ENCODE measurements at regions not wholly inside any gene's neighbourhood (a gene's known extent, or its start where the extent isn't known, plus 50 kb on each side); places are given as distances from the start of the nearest gene placed in this dataset.
"Not testable (repeated sequence)": the region's sequence is repeated elsewhere in the genome, so short reads cannot be mapped to it uniquely, and the experiment has no call there.

DNA sequence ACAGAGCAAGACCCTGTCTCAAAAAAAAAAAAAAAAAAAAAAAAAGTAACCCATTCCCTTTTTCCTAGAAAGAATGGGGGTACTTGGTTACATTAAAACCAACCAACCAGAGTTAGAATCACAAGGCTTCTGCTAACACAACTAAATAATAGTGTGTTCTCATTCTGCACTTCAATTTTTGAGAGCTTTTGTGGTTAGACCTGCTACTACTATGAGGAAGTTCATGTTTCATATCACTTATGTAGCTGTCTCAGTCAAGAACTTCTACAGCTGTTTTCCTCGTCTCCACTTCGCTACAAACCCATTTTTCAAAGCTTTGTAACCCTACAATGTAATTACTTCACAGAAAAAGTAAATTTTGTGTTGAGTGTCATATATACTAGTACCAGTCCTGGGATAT is 58.3 kb downstream of the PDHA2 start:
- DNase-seq (ENCODE audit: low spot score), result no peak

DNA sequence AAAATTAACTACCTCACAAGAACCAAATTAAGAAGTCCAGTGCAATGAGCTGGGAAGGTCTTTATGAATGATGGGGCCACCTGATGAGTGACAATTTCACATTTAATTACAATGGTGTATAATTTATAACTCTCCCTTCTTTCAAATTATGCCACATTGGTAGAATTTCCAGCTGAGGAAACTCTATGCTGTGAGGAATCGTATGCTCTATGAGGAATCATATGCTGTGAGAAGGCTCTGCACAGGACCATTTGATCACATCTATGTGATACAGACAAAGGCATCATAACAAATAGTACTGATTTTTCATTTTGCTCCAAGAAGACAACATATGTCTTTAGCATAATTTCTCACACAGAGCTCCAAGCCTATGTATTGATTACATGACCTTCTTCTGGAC is 69.3 kb downstream of the PDHA2 start:
- no peak for DNase-seq (ENCODE audit: low spot score)

DNA sequence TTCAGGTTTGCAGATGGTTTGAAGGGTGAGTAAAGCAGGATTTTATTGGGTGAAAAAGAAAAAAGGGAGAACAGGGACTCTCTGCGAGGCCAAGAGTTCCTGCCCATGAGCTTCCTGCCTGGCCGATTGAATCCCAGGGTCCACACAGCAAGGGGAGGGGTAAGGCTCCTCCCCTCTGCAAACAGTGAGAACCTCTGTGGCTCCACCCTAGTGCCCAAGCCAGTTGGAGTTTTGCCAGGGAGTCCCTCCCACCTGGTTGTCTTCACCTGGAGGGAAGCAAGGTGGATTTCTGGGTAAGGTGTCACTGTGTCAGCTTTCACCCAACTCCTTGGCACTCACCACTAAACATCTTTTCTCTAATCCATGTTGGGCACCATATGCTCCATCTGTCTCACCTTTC is 70.9 kb downstream of the PDHA2 start:
- DNase-seq (ENCODE audit: low spot score), result no peak

DNA sequence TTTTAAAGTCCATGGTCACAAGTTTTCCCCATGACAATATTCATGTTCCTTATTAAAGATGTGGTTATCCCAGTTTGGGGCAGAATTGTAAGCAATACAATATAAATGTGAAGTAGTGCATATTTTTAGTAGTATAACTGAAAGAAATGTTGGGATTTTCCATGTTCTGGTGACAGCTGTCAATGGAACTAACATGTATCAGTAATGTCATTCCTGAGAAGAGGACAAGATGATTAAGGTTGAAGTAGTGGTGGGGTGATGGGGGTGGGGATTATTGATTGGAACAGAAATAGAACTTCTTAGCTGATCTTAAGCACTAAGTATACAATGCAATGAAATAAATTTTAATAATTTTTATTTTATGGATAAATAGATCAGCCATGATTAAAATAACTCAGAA is 81.6 kb downstream of the PDHA2 start:
- no peak for DNase-seq (ENCODE audit: low spot score)

DNA sequence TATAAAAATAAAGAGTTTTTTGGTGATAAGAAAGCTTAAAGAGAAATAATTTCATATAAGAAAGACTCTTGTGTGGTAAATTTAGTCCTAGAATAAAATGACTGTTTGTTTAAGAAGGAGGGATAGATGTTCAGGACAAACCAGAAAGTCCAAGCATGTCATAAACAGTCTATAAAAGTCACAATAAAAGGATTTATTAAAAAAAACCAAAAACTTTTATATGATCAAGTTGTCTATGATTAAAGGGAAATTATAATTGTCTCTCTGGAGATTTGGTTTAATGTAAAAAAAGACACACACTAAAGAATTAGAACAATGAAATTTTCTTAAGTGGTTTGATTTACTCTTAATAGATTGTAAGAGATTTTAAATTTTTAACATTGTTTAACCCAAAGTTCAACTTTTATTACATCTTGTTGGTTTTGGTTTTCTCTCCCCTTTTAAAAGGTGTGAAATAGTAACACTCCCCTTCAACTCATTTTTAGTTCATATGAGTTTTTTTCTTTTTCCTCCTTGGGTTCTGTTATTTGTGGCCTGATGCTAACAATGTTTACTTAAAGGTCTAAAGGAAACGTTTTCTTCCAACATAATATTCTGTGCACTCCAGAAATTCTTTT is 89.7 kb downstream of the PDHA2 start:
- no peak for DNase-seq (ENCODE audit: low spot score)

DNA sequence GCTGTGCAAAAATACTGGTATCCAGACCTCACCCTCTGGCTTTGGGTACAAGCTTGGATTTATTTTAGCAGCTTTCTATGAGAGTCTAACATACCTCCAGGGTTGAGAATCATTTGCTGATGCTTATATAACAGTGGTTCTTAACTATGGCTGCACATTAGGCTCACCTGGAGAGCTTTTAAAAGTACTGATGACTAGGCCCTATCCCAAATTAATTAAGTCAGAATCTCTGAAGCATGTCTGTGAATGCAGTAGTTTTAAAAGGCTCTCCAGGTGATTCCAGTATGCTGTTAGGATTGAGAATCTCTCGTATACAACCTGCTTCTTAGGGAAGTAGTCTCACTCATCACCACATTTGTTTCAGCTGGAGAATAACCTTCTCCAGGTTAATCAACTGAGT is 99.2 kb downstream of the PDHA2 start:
- no peak for DNase-seq (ENCODE audit: low spot score)

DNA sequence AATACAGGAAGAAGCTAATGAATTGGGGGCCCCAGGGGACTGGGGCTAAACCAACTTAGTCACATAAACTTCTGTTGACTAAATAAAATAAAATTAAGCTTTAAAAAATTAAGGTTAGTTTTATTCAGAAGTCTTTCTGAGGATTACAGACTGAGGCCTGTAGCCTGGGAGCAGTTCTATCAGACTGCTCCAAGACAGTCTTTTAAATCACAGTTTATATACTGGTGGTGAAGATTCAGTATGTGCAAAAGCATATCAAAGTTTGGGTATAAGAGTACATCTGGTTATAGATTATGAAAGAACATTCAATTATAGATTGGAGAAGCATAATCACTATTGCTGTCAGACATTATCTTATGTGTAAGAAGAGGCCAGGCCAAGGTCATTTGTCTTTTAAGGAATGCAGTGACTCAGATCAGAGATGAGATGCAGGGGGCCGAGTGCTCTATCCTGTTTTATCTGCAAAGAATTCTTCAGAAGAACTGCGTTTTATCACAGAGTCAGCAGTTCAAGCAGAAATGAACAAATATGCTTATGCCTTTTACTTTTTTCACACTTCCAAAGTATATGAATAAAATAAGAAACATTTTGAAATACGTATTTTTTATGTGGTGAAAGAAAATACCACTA is 109.4 kb downstream of the PDHA2 start:
- DNase-seq (ENCODE audit: low spot score), result no peak

DNA sequence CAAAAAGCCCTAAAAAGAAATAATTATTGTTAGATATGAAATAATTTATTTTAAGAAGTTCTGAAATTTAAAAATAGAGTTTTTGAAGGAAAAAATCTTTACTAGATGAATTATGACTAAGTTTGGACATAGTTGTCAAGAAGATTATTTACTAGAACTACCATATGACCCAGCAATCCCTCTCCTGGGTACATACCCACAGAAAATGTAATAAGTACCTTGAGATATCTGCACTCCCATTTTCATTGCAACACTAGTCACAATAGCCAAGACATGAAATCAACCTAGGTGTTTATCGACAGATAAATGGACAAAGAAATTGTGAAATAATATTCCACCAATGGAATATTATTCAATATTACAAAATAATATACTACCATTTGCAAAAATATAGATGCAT is 109.9 kb downstream of the PDHA2 start:
- no peak for DNase-seq (ENCODE audit: low spot score)

DNA sequence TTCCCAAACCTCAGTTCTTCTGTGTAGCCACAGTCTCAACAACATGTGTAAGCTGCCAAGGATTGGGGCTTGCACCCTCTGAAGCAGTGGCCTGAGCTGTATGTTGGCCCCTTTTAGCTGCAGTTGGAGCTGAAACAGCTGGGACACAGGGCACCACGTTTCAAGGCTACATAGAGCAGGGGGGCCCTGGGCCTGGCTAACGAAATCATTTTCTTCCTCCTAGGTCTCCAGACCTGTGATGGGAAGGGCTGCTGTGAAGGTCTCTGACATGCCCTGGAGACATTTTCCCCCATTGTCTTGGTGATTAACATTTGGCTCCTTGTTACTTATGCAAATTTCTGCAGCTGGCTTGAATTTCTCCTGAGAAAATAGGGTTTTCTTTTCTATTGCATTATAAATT is 112.6 kb downstream of the PDHA2 start:
- not testable (repeated sequence) for DNase-seq (ENCODE audit: low spot score)

DNA sequence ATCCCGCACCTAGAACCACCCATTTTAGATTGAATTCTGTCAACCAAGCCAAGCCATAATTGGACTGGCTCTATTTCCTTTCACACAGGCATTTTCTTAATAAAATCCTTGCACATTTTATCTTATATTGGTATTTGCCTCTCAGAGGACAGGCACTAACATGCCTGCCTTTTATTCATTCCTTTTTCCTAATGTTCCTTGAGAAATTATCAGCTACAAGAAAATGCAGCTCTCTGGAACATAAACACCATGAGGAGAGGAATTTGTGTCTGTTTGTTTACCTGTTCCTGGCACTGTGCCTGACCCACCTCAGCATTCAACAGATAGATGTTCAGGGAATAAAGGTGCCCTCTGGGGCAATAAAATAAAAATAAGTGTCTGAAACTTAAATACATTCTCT is 116.2 kb downstream of the PDHA2 start:
- DNase-seq (ENCODE audit: low spot score), result no peak

DNA sequence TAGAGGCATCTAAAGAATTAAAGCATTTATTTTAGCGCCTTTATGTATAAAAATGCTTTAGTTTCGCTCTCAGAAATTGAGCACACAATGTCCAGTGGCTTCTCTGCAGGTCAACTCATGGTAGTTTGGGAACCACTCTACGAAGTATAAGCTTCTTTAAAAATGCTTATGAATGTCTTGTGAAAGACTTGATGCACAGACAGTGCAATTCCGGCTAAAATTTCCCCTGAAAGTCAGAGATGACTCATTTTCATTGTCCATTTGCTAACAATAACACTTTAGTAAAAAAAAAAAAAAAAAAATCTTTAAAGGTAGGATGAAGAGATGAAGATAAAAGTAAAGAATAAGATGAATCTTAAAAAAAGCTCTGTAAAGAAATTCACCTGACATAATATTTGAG is 117.2 kb downstream of the PDHA2 start:
- no peak for DNase-seq (ENCODE audit: low spot score)

DNA sequence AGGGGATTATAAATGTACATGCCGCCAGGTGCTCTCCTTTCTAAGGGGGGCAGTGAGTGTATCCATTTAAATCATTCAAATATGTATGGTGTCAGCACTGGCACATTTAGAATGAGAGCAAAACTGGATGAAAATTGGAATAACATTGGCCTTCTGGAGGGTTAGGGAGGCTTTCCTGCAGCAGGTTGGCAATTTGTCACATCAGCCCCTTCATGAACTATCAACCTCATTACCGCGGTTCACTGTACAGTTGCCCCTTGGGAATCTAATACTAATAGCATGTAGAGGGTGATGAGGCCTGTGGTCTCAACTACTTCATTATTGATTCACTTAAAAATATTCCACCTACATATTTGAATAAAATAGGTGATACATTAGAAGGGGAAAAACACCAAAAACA is 117.9 kb downstream of the PDHA2 start:
- no peak for DNase-seq (ENCODE audit: low spot score)

DNA sequence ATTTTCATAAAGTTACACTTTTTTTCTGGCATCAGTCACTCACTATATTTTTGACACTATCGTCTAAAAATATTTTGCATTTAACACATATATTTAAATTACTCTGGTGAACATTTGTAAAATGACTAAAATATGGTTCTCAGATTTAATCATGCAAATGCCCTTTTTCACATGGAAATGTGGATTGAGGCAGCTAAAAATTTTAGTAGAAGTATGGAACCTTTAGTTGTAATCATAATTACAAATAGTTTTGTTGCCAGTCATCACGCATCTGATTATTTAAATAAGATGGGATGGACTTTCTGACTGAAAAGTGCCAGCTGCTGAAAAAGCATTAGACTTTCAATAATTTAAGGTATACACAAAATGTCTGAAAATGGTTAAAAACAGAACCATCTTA is 119.3 kb downstream of the PDHA2 start:
- DNase-seq (ENCODE audit: low spot score), result no peak

DNA sequence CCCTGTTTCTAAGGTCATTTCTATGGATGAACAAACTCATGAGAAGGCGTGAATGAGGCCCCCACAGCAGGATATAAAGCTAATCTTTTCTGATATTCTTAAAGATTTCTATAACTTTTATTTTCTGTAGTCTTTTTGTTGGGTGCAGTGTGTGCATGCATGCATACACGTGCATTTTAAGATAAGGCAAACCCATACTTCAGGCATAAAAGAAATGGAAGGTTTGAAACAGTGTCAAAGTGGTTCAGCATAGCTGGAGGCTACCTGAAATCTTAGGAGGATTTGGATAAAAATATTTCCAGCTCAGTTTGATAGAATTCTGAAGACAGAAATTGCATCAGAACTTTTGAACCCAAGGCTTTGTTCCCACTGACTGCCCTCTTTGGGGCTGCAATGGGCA is 119.7 kb downstream of the PDHA2 start:
- DNase-seq (ENCODE audit: low spot score), result no peak

DNA sequence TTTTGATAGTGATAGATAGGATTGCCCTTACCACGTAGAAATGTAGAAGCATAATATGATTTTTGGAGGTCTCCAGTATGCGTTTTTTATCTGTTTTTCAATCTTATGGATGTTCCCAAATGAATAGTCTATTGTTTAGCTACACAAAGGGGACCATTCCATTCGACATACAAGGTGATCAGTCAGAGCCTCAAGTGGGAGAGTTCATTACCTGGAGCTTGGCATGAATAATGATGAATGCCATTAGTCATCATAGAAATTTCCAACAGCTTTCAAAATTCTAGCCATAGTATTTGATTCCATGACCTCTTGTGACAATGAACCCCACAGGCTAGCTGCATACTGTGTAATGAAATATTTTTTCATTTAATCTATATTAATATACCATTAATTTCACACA is 123.6 kb downstream of the PDHA2 start:
- no peak for DNase-seq (ENCODE audit: low spot score)

DNA sequence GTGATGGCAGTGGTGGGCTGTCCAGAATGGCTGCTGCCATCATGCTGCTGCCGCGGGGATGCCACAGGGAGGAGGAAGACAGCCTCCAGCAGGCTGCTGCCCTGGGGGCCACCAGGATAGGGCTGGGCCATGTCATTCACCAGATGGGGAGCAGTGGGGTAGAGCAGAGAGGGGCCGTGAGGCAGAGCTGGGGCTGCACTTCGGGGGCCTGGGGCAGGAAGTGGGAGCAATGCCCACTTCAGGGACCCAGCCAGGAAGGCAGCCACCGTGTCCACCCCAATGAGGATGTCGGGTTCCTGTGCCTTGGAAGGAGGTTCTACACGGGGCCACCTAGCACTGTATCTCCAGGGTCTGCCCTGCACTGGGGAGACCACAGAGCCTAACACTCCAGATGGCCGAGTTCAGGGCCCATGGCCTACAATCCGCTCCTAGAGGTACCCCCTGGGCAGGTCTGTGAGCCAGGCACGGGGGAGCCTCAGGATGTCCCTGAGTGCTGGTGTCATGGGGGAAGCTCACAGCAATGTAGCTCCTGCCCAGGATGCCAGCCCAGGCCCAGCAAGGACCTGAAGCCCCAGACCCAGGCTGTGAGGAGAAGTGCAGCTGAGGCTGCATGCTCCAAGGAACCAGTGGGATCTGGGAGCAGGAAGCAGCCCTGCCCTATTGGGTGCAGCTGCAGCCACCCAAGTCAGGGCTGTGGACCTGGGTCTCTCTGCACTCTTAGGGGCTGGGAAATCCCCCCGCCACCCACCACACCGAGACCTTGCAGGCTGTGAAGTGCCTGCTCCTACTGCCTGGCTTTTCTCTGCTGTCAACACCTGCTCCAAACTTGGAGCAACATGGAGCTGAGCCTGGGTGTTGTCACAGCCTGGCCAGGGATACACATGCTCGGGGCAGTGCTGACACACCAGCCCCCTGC is 140.3 kb downstream of the PDHA2 start:
- no peak for DNase-seq (ENCODE audit: low spot score)

DNA sequence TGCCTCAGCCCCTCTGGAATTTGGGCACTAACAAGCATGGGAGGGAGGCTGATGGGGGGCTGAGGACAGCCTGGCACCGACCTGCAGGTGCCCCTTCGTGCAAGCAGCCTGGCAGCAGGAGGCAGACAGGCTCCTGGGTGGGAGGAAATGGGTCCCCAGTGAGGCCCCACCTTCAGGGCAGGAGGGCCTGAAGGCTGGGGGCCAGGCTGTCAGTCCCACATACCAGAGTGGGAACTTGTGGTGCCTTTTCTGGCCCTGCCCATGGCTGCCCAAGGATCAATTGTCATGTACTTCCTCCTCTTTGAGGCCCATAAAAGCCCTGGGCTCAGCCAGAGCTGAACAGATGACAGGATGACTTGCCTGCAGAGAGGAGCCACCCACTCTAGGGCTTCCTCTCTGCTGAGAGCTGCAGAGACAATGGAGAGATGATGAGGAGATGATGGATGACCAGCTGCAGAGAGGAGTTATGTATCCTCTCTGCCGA is 141.0 kb downstream of the PDHA2 start:
- DNase-seq (ENCODE audit: low spot score), result no peak

DNA sequence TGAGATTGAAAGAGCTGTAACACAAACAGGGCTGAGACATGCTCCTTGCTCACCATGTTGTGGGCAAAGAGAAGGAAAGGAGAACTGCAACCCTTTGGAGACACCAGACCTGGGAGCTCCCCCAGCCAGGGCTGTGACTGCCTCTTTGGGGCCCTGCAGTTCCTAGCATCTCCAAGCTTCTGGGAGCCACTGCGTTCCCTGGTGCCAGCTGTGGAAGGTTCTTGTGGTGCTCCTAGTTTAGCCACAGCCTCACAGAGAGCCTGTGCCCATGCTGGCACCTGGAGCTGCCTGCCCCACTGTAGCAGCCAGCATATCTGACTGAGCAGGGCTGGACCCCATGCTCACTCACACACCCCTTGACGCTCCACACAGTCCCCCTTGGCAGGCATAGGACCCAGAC is 141.7 kb downstream of the PDHA2 start:
- no peak for DNase-seq (ENCODE audit: low spot score)

DNA sequence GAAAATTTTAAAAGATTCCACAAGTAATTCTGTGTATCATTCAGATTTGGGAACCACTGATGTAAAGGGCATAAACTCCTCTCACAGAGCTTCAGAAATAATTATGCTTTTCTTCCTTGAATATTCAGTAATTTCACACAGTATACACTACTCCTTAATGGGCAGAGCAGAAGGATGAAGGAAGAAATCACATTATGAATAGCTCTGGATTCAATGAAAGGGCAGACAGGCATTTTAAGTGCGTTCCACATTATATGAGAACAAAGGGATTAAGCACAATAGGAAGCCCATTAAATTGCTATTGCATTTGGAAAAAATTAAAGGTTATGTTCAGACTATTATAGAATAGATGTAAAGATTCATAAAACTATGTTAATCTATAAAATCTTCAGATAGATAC is 142.6 kb downstream of the PDHA2 start:
- DNase-seq (ENCODE audit: low spot score), result no peak

DNA sequence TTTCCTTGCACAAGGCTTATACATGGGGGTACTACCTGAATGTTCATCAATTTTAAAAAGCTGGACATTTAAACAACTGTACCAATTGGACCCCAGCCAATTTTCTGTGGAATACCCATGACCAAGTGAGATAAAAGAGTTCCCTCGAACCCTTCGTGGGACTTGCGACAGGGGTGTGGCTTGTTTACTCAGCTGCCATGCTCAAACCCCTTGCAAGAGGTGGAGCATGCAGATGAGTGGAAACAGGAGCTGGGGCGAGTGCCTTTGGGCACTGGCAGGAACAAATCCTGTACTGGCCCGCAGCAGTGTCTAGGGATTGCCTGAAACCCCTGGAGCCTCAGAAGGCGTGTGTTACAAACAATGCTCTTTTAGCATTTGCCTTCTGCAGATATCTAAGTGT is 144.2 kb downstream of the PDHA2 start:
- no peak for DNase-seq (ENCODE audit: low spot score)

DNA sequence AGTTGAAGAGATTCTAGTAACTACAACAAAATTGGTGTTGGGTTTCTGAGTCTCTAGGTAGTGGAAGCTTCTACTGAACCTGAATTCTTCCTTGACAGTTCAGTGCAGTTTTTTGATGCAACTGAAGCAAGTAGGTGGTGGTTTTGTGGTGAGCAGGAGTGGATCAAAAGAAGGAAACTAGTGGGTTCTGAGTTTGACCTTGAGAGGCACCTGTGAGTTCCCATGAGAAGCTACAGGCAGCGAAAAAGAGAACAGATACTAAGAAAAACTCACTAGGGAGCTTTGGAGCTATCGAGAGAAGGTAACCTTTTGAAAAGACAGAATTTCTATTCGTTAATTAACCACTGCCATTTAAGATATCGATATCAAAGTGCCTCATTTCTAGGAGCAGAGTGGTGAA is 145.2 kb downstream of the PDHA2 start:
- DNase-seq (ENCODE audit: low spot score), result no peak

DNA sequence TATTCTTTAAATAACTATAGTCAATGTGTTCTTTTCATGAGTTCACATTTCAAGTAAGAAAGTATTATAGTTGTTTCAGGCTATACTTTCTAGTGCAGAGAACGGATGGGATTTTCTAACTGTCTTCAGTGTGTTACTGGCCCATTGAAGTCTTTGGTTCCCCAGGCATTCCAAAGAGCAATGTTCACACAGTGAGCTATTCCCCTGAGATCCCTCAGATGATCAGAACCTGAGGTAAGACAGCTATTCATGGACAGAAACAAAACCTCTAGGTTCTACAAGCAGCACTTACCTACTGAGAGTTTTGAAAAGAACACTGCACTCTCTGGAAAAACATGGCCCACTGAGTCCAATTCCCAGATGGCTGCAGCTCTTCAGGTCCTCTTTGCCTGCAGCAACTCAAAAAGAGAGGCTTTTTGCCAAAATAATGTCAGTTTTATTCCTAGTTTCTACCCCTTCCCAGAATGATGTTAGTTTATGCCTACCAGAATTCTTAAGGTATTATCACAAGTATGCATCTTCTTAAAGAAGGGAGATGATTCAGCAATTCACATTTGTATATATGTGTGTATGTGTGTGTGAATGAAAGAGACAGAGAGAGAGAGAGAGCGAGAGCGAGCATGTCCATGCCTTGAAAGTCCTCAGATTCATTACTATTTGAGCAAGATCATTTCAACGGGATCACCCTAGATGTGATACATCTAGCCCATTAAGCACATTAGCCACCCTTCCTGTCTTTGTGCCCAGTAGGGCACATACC is 146.1 kb downstream of the PDHA2 start:
- DNase-seq (ENCODE audit: low spot score), result no peak
